Left cardiac atrium (tissue), 4 donors: ENCODE measurements at regions not wholly inside any gene's neighbourhood (a gene's known extent, or its start where the extent isn't known, plus 50 kb on each side); places are given as distances from the start of the nearest gene placed in this dataset.

ENCODE experiments used
- ATAC-seq, 2 donors: fragments of 200-7000 bp; cut with Tn5 transposase; one replicate each; pipeline ENCODE4 v1.9.1; 2020; ENCODE audit warnings: mild to moderate bottlenecking in 2 of 2, moderate library complexity in 2 of 2
- DNase-seq: peaks from one replicate; pipeline ENCODE4 v3.0.0-alpha.2; 2020
- intact Hi-C, 2 donors: fragments of 100-400 bp; cut with DNase I; formaldehyde crosslinking; loops; one replicate each; pipeline versions ENCODE4 v1.14.1 to v1.15.1; 2022 to 2023
- donor health status: DM: no; HTN: yes; CAD: no.
- donor health status: DM: no; HTN: yes; CAD: no; lungs with severe emphysema.
- donor health status: DM: yes; HTN: yes; CAD: no.
- donor health status: Dilated cardiomyopathy.

GRCh38 chr20:21003902-21004301 is 102.3 kb downstream of the LINC00237 start:
- intact Hi-C loops, result no loop called here
- DNase-seq, result no peak
- no peak for ATAC-seq

- intact Hi-C loops, result no loop called here
- no peak for ATAC-seq
Measured at GRCh38 chr20:21002486-21002885, 103.7 kb downstream of the LINC00237 start.

GRCh38 chr20:20993372-20993771 is 112.8 kb downstream of the LINC00237 start:
- DNase-seq (no peak), ATAC-seq (no peak)
- intact Hi-C loops, result no loop called here

More at GRCh38 chr20:21002486-21002885, 103.7 kb downstream of the LINC00237 start:
- DNase-seq, result no peak

GRCh38 chr20:20992686-20993360 is 113.3 kb downstream of the LINC00237 start:
- ATAC-seq, result no peak
- DNase-seq, result no peak
- intact Hi-C loops, result no loop called here

- no peak for DNase-seq
- ATAC-seq, result no peak
- intact Hi-C loops, result no loop called here
Measured at GRCh38 chr20:20992277-20992676, 113.9 kb downstream of the LINC00237 start.

GRCh38 chr20:20989081-20989480 is 117.1 kb downstream of the LINC00237 start:
- intact Hi-C loops, result no loop called here
- no peak for ATAC-seq
- no peak for DNase-seq

GRCh38 chr20:20979934-20980333 is 126.2 kb downstream of the LINC00237 start:
- intact Hi-C loops, result no loop called here
- DNase-seq (no peak), ATAC-seq (no peak)

- intact Hi-C loops, result no loop called here
- no peak for ATAC-seq
- no peak for DNase-seq
Measured at GRCh38 chr20:20977786-20978185, 128.4 kb downstream of the LINC00237 start.

- ATAC-seq, result no peak
- intact Hi-C loops, result no loop called here
- DNase-seq, result no peak
Measured at GRCh38 chr20:20972490-20972889, 133.7 kb downstream of the LINC00237 start.

GRCh38 chr20:20971810-20972209 is 134.3 kb downstream of the LINC00237 start:
- intact Hi-C loops, result no loop called here
- no peak for DNase-seq
- ATAC-seq, result no peak

GRCh38 chr20:20970841-20971240 is 135.3 kb downstream of the LINC00237 start:
- DNase-seq (no peak), ATAC-seq (no peak)
- intact Hi-C loops, result no loop called here

- no peak for DNase-seq
- intact Hi-C loops, result no loop called here
- ATAC-seq, result no peak
Measured at GRCh38 chr20:20969701-20970280, 136.4 kb downstream of the LINC00237 start.

- DNase-seq (no peak), ATAC-seq (no peak)
- intact Hi-C loops, result no loop called here
Measured at GRCh38 chr20:20967564-20968184, 138.5 kb downstream of the LINC00237 start.

GRCh38 chr20:20966171-20966570 is 140.0 kb downstream of the LINC00237 start:
- DNase-seq, result no peak
- ATAC-seq, result no peak
- intact Hi-C loops, result no loop called here

GRCh38 chr20:20959031-20959755 is 147.0 kb downstream of the LINC00237 start:
- intact Hi-C loops, result loop anchor here in 1 of 2 donors (10.0 kb wide), 1 partner anchor 64 kb away; no protein-coding TSS in a partner anchor
- no peak for DNase-seq
- no peak for ATAC-seq

GRCh38 chr20:20956513-20956931 is 149.6 kb downstream of the LINC00237 start:
- ATAC-seq (no peak), DNase-seq (no peak)
- intact Hi-C loops, result loop anchor here in 1 of 2 donors (10.0 kb wide), 1 partner anchor 62 kb away; no protein-coding TSS in a partner anchor

- no peak for DNase-seq
- intact Hi-C loops, result loop anchor here in 1 of 2 donors (10.0 kb wide), 1 partner anchor 61 kb away; no protein-coding TSS in a partner anchor
- no peak for ATAC-seq
Measured at GRCh38 chr20:20955892-20956291, 150.3 kb downstream of the LINC00237 start.

- ATAC-seq (no peak), DNase-seq (no peak)
- intact Hi-C loops, result loop anchor here in 1 of 2 donors (10.0 kb wide), 1 partner anchor 59 kb away; no protein-coding TSS in a partner anchor
Measured at GRCh38 chr20:20953738-20954618, 152.2 kb downstream of the LINC00237 start.

- no peak for ATAC-seq
- intact Hi-C loops, result loop anchor here in 1 of 2 donors (10.0 kb wide), 1 partner anchor 56 kb away; no protein-coding TSS in a partner anchor
Measured at GRCh38 chr20:20950620-20951019, 155.5 kb downstream of the LINC00237 start.

More at GRCh38 chr20:20950620-20951019, 155.5 kb downstream of the LINC00237 start:
- DNase-seq, result no peak
